K562 (cell line): ENCODE measurements at regions not wholly inside any gene's neighbourhood (a gene's known extent, or its start where the extent isn't known, plus 50 kb on each side); places are given as distances from the start of the nearest gene placed in this dataset.

Source experiments
- BDP1 ChIP-seq: IDR thresholded peaks from 3 replicates; pipeline ENCODE4 v1.6.1; 2011; ENCODE audit not compliant: insufficient read length, insufficient read depth
- CHCHD3 ChIP-seq: fragments of 250-450 bp; sonication (Bioruptor Pico); IDR thresholded peaks from 2 replicates; pipeline ENCODE4 v2.1.2; 2022; ENCODE audit warnings: mild to moderate bottlenecking
- EHMT2 ChIP-seq: fragments of 450-650 bp; IDR thresholded peaks from 2 replicates; pipeline ENCODE4 v1.6.1; 2018; ENCODE audit warnings: antibody characterized with exemption
- FOS ChIP-seq: IDR thresholded peaks from 3 replicates; pipeline ENCODE4 v1.6.1; 2011; ENCODE audit not compliant: insufficient read length; ENCODE audit errors: extremely low read depth
- FOXM1 ChIP-seq, 2 experiments: fragments of 450-650 bp in 1 of 2; sonication (generic) in 1 of 2; formaldehyde crosslinking in 1 of 2; IDR thresholded peaks; 2 replicates each; pipeline versions ENCODE4 v1.6.1 to v1.9.0; 2017 to 2022; ENCODE audit warnings: low read depth in 2 of 2, mild to moderate bottlenecking in 2 of 2, missing genetic modification reagents in 1 of 2, moderate library complexity in 1 of 2
- KDM1A ChIP-seq, 2 experiments: fragments of 450-650 bp; IDR thresholded peaks; 2 replicates each; pipeline ENCODE4 v1.6.1; 2016; ENCODE audit warnings: mild to moderate bottlenecking in 2 of 2
- MAFK ChIP-seq: IDR thresholded peaks from 2 replicates; pipeline ENCODE4 v1.6.1; 2011; ENCODE audit warnings: low read length, improper control_type of control experiment
- MAZ ChIP-seq, 2 experiments: fragments of 450-650 bp in 1 of 2; sonication (generic) in 1 of 2; formaldehyde crosslinking; IDR thresholded peaks in 1 of 2; conservative IDR thresholded peaks in 1 of 2; 2 replicates each; pipeline versions ENCODE4 v1.4.0 to v1.5.0; 2020; ENCODE audit warnings: mild to moderate bottlenecking in 1 of 2, missing genetic modification reagents in 1 of 2
- NFRKB ChIP-seq: fragments of 450-650 bp; IDR thresholded peaks from 2 replicates; pipeline ENCODE4 v1.6.1; 2016; ENCODE audit warnings: low read depth
- RBBP5 ChIP-seq: fragments of 200-600 bp; sonication (generic); IDR thresholded peaks from 2 replicates; pipeline ENCODE4 v1.6.1; 2012; ENCODE audit warnings: borderline replicate concordance, mild to moderate bottlenecking, low read length, control low read depth, inconsistent platforms; ENCODE audit not compliant: insufficient read depth, poor library complexity, severe bottlenecking
- TAF15 ChIP-seq: fragments of 200-400 bp; formaldehyde crosslinking; IDR thresholded peaks from 2 replicates; pipeline ENCODE4 v1.6.1; 2017; ENCODE audit warnings: mild to moderate bottlenecking, low read depth, low read length, moderate library complexity
- TAF9B ChIP-seq: fragments of 450-650 bp; IDR thresholded peaks from 2 replicates; pipeline ENCODE4 v1.6.1; 2018; ENCODE audit warnings: mild to moderate bottlenecking; ENCODE audit not compliant: partially characterized antibody
- TAL1 ChIP-seq: fragments of 450-650 bp; IDR thresholded peaks from 2 replicates; pipeline ENCODE4 v1.6.1; 2016; ENCODE audit warnings: mild to moderate bottlenecking
- XRCC4 ChIP-seq: IDR thresholded peaks from one replicate; pipeline ENCODE4 v1.6.1; 2011; ENCODE audit not compliant: insufficient read depth, insufficient read length; ENCODE audit errors: extremely low read depth
- ZC3H8 ChIP-seq: fragments of 450-650 bp; IDR thresholded peaks from 2 replicates; pipeline ENCODE4 v1.6.1; 2017
- ZNF431 ChIP-seq: sonication (generic); formaldehyde crosslinking; IDR thresholded peaks from 2 replicates; pipeline ENCODE4 v1.8.0; 2022; ENCODE audit warnings: mild to moderate bottlenecking, missing genetic modification reagents
- ZNF75A ChIP-seq: fragments of 450-650 bp; formaldehyde crosslinking; IDR thresholded peaks from 2 replicates; pipeline ENCODE4 v1.4.0; 2020; ENCODE audit warnings: mild to moderate bottlenecking
- ZNF785 ChIP-seq: fragments of 250-450 bp; sonication (Bioruptor Pico); IDR thresholded peaks from 2 replicates; pipeline ENCODE4 v1.4.0; 2020; ENCODE audit warnings: mild to moderate bottlenecking
- TF ChIP-seq, protein P1 (sequence below): IDR thresholded peaks from 2 replicates; pipeline ENCODE4 v1.6.1; 2016; ENCODE audit warnings: missing genetic modification characterization, missing compliant biosample characterization
- TF ChIP-seq, protein P2 (sequence below): fragments of 450-650 bp; formaldehyde crosslinking; IDR thresholded peaks from 2 replicates; pipeline ENCODE4 v1.4.0; 2020; ENCODE audit warnings: mild to moderate bottlenecking, moderate library complexity
- TF ChIP-seq, protein P3 (sequence below): sonication (generic); IDR thresholded peaks from 2 replicates; pipeline ENCODE4 v1.6.1; 2016
- TF ChIP-seq, protein P4 (sequence below): sonication (generic); formaldehyde crosslinking; IDR thresholded peaks from 2 replicates; pipeline ENCODE4 v1.8.0; 2022; ENCODE audit warnings: missing genetic modification reagents, mild to moderate bottlenecking, moderate library complexity, borderline replicate concordance
- TF ChIP-seq, protein P5 (sequence below): fragments of 250-450 bp; sonication (Bioruptor Pico); IDR thresholded peaks from 2 replicates; pipeline ENCODE4 v1.8.0; 2022; ENCODE audit warnings: moderate library complexity, mild to moderate bottlenecking, inconsistent platforms

DNA sequence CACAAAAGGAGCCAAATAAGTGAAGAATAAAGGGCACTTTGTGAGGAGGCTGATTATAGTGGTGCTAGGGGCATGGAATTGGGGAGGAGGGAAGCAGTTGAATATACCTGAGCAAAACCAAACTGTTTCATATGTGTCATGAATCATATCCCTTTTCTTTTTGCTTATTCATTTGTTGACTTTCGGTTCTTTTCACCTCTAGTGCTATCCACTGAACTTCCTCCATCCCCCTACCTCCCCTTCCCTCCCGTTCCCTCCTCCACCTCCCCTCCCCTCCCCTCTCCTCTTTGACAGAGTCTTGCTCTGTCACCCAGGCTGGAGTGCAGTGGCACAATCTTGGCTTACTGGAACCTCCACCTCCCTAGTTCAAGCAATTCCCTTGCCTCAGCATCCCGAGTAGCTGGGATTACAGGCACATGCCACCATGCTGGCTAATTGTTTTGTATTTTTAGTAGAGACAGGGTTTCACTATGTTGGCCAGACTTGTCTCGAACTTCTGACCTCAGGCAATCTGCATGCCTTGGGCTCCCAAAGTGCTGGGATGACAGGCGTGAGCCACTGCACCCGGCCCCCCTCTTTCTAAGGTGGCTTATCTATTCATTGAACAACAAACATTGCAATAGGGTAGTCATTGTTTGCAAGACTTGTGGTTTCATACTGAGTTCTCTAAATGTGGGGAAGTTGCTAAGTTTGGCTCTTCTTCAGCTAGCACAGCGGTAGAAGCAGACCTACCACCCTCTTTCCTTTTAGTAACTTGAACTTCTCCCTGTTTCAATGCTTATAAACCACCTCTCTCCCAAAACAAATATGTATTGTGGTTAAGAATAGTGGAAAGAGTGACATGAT is 150.4 kb upstream of the PRPS1L1 start (continued):
- TF ChIP-seq TAF9B (peak; percentile 27), ZNF75A (CRISPR knock-in tag) (no peak), ZNF431 (CRISPR knock-in tag) (no peak), TAL1 (peak; percentile 54; the same call in 1 of the 2 replicates), MAFK (peak; percentile 7; the same call in 1 of the 2 replicates), KDM1A (IDR thresholded peaks at IDR 0.05) (peak; percentile 72 to 81; a peak in 3 of 4 replicates), BDP1 (no peak), RBBP5 (peak; percentile 25), XRCC4 (no peak), MAZ (CRISPR knock-in tag; conservative IDR thresholded peaks at IDR 0.05 in 1 of 2, IDR thresholded peaks at IDR 0.05 in 1 of 2) (no peak; a peak in 2 of 4 replicates), EHMT2 (peak; percentile 74), ZC3H8 (no peak), FOXM1 (IDR thresholded peaks at IDR 0.05; ENCODE audit: low read depth) (no peak; the same call in 1 of the 2 replicates), FOXM1 (CRISPR knock-in tag; IDR thresholded peaks at IDR 0.05; ENCODE audit: low read depth) (no peak), FOS (no peak), ZNF785 (CRISPR knock-in tag) (no peak), NFRKB (peak; percentile 73), TAF15 (no peak), CHCHD3 (CRISPR knock-in tag) (no peak)
- TF ChIP-seq, protein P1, sequence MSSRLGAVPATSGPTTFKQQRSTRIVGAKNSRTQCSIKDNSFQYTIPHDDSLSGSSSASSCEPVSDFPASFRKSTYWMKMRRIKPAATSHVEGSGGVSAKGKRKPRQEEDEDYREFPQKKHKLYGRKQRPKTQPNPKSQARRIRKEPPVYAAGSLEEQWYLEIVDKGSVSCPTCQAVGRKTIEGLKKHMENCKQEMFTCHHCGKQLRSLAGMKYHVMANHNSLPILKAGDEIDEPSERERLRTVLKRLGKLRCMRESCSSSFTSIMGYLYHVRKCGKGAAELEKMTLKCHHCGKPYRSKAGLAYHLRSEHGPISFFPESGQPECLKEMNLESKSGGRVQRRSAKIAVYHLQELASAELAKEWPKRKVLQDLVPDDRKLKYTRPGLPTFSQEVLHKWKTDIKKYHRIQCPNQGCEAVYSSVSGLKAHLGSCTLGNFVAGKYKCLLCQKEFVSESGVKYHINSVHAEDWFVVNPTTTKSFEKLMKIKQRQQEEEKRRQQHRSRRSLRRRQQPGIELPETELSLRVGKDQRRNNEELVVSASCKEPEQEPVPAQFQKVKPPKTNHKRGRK (tag): 0 out of 2 replicates have a peak, but pooled peaks have one; percentile 8
- TF ChIP-seq, protein P2, sequence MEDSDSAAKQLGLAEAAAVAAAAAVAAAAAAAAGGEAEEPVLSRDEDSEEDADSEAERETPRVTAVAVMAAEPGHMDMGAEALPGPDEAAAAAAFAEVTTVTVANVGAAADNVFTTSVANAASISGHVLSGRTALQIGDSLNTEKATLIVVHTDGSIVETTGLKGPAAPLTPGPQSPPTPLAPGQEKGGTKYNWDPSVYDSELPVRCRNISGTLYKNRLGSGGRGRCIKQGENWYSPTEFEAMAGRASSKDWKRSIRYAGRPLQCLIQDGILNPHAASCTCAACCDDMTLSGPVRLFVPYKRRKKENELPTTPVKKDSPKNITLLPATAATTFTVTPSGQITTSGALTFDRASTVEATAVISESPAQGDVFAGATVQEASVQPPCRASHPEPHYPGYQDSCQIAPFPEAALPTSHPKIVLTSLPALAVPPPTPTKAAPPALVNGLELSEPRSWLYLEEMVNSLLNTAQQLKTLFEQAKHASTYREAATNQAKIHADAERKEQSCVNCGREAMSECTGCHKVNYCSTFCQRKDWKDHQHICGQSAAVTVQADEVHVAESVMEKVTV (CRISPR knock-in tag): 0 out of 2 replicates have a peak, but pooled peaks have one; percentile 5
- TF ChIP-seq, protein P3, sequence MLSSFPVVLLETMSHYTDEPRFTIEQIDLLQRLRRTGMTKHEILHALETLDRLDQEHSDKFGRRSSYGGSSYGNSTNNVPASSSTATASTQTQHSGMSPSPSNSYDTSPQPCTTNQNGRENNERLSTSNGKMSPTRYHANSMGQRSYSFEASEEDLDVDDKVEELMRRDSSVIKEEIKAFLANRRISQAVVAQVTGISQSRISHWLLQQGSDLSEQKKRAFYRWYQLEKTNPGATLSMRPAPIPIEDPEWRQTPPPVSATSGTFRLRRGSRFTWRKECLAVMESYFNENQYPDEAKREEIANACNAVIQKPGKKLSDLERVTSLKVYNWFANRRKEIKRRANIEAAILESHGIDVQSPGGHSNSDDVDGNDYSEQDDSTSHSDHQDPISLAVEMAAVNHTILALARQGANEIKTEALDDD: peak; percentile 82
- TF ChIP-seq, protein P4, sequence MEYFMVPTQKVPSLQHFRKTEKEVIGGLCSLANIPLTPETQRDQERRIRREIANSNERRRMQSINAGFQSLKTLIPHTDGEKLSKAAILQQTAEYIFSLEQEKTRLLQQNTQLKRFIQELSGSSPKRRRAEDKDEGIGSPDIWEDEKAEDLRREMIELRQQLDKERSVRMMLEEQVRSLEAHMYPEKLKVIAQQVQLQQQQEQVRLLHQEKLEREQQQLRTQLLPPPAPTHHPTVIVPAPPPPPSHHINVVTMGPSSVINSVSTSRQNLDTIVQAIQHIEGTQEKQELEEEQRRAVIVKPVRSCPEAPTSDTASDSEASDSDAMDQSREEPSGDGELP (CRISPR knock-in tag): 0 out of 2 replicates have a peak, but pooled peaks have one; percentile 19
- TF ChIP-seq, protein P5, sequence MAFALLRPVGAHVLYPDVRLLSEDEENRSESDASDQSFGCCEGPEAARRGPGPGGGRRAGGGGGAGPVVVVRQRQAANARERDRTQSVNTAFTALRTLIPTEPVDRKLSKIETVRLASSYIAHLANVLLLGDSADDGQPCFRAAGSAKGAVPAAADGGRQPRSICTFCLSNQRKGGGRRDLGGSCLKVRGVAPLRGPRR: no peak
